NCI-H2227 treated with DMSO at 0.1 percent for 48 hours (cell line): ENCODE measurements at regions not wholly inside any gene's neighbourhood (a gene's known extent, or its start where the extent isn't known, plus 50 kb on each side); places are given as distances from the start of the nearest gene placed in this dataset.

Experiments used
- DNase-seq: peaks from one replicate; lab custom pipeline; 2025; lab: John Stamatoyannopoulos, UW

DNA sequence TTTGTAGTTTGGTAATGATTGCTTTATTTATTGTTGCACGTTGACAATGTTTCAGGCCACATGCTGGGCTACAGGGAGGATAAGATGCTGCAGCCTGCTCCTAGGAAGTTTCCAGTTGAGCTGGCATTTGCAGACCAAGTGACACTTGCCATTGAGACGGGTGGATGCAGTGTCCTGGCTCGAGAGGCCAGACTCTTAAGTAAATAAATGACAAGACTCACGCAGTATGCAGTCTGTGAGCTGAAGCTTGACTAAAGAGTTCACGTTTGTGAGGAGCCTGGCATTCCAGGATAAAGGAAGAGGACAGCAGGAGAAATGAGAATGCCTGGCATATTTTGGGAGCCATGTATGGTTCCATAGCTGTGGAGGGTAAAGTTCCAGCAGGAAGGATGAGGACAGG, 105.8 kb downstream of the BAMBI start:
- no peak for DNase-seq

GRCh38 chr10:28785018-28785417, 107.7 kb downstream of the BAMBI start:
- no peak for DNase-seq

GRCh38 chr10:28788252-28788651, 110.9 kb downstream of the BAMBI start:
- DNase-seq, result no peak

GRCh38 chr10:28788762-28789161, 111.4 kb downstream of the BAMBI start:
- no peak for DNase-seq

- DNase-seq, result no peak
Measured at GRCh38 chr10:28790146-28790545, 112.8 kb downstream of the BAMBI start.

GRCh38 chr10:28793482-28793881, 116.2 kb downstream of the BAMBI start:
- DNase-seq, result no peak

DNA sequence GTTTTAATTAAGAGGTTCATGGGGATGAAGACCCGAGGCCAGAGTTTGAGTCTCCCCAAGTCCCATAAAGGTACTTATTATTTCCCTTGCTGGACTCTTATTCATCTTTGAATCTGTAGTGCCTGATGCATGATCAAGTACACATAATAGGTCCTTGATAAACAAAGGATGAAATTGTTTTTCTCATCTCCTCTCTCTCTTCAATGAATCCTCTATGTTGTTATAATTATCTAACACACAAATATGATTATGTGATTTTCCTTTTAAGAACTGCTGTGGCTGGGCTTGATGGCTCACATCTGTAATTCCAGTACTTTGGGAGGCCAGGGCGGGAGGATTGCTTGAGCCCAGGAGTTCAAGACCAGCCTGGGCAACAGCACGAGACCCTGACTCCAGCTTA, 117.7 kb downstream of the BAMBI start:
- no peak for DNase-seq

DNA sequence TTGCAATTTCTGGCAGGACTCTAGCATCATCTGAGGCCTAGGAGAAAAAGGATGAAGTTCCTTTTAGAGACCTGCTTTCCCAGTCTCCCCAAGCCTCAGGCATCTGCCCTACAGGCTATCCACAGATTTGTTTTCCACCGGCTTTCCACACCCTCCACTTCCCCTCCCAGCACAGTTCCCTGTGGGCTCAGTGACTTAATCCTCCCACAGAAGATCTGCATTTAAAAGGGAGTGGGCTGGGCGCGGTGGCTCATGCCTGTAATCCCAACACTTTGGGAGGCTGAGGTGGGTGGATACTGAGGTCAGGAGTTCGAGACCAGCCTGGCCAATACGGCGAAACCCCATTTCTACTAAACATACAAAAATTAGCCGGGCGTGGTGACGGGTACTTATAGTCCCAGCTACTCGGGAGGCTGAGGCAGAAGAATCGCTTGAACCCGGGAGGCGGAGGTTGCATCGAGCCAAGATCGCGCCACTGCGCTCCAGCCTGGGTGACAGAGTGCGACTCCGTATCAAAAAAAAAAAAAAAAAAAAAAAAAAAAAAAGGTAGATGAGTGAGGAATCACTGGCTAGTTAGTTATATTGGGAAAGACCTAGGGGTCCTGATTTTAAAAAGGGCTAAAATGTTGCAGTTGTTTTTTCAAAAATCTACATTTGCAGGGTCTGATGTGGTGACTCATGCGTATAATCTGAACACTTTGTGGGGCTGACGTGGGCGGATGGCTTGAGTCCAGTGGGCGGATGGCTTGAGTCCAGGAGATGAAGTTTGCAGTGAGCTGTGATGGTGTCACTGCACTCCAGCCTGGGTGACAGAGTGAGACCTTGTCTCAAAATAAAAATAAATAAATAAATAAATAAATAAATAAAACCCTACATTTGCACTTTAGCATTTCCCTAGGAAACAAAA, 119.5 kb downstream of the BAMBI start:
- no peak for DNase-seq

GRCh38 chr10:28797904-28798371, 120.6 kb downstream of the BAMBI start:
- DNase-seq, result no peak

DNA sequence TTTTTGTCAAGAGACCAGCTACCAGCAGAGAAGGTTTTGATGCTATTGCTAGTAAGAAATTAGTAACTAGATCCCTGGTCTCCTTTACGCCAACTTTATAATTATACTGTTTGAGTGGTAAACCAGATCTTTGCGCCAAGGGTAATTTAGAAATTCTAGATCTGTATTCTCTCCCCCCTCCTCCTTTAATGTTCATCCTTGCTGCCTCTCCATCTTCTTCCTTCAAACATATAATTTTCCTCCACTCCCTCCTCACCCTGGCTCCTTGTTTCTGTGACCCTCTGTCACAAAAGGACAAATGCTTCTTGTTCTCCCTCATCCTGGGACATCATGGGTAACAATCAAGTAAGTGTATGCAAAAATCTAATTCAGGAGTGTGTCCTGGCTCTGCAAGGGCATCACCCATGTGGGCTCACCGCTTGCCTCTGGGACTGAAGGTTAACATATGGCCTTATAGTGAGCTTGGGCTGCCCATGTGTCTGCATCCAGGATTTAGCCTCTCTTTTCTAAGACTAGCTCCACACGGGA, 121.2 kb downstream of the BAMBI start:
- DNase-seq, result peak; percentile 10

GRCh38 chr10:28798964-28799363, 121.6 kb downstream of the BAMBI start:
- DNase-seq, result no peak

- no peak for DNase-seq
Measured at GRCh38 chr10:28800144-28800543, 122.8 kb downstream of the BAMBI start.

DNA sequence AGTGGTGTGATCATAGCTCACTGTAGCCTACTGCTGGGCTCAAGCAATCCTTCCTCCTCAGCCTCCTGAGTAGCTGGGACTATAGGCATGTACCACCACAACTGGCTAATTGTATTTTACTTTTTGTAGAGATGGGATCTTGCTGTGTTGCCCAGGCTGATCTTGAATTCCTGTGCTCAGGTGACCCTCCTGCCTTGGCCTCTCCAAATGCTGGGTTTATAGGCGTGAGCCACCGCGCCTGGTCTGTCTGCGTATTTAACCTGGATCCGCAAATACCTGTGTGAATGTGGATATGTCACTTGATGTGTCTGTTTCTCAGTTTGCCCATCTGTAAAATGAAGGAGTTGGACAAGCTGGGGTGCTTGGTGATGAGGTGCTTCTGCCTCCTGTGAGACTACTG, 123.9 kb downstream of the BAMBI start:
- DNase-seq, result no peak

DNA sequence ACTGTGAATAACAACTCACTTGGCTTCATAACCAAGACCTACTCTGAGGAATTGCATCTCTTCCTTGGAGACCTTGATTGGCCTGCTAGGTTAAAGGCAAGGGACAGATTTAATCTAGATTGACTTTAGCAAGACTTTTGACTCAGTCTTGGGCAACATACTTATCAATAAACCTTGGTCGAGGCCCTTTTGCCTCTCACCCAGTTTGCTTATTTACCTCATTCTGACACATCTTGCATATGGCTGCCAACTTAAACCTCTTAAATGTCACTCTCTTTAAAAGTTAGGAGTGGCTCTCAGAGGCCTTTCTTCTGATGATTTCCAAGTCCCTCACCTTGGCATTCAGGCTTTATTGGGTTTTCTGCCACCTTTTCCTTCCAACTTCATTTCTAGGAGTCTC, 124.5 kb downstream of the BAMBI start:
- DNase-seq, result no peak

DNA sequence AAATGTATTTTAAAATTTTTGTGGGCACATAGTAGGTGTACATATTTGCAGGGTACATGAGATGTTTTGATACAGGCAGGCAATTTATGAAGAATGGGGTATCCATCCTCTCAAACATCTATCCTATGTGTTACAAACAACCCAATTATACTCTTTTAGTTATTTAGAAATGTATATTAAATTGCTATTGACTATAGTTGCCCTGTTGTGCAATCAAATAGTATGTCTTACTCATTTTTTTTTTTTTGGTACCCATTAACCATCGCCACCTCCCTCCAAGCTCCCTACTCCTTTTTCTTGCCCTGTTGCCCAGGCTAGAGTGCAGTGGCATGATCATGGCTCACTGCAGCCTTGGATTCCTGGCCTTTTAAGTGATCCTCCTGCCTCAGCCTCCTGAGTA, 128.1 kb downstream of the BAMBI start:
- no peak for DNase-seq

- no peak for DNase-seq
Measured at GRCh38 chr10:28806488-28806941, 129.2 kb downstream of the BAMBI start.

GRCh38 chr10:28806951-28807759, 129.8 kb downstream of the BAMBI start:
- DNase-seq, result no peak

GRCh38 chr10:28807760-28808613, 130.7 kb downstream of the BAMBI start:
- DNase-seq, result no peak

DNA sequence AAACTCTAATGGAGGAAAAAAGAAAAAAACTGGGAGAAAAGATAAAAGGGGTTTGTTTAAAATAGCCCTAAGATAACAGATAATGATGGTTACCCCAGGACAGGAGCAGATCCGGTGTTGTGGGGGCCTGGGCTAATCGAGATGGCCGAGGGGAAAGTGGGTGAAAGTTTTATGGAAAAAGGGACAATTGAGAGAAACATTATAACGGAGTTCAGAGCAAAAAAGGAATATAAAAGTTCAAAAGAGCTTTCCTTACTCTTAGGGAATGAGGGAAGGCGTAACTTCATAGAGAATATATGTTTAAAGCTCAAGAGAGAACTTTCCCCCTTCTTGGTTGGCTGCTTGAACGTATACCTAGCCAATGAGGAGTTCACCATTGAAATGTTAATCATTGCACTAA, 131.4 kb downstream of the BAMBI start:
- no peak for DNase-seq

DNA sequence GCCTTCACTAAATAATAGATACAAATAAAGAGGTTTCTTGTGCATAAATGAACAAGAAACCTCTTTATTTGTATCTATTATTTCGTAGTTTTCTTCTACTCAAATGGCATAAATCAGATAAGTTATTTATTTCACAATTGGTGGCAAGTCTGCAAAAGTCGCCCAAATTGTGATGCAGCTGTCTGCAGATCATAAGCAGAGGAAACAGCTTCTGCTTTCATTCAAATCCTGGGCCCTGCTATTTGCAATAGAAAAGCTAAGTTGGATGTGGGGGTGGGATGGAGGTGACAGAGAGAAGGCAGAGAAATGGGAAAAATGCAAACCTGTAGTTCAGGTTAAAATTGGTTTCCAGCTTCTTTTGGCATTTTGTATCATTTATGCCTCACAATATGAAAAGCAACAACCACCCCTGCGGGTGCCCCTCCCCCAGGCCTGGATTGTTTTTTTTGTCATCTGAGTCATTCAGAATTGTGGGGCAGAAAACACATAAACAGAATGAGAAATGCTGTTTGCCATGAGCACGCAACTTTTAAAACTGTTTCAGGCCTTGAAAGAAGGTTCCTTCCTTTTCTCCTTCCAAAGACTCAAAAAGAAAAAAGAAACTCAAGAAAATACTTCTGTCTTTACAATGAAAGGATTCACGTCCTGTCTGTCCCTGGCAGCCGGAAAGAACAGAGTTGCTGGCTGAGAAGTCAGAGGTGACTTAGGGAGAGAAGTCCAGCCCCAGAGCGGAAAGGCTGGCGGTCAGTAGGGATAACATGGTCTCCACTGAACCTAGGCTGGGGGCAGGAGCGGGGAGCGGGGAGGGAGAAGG, 132.9 kb downstream of the BAMBI start:
- no peak for DNase-seq
